AG04450 (cell line): ENCODE measurements at regions not wholly inside any gene's neighbourhood (a gene's known extent, or its start where the extent isn't known, plus 50 kb on each side); places are given as distances from the start of the nearest gene placed in this dataset.

Experiments
- CTCF ChIA-PET: fragments of 300-600, 350-600 bp; formaldehyde crosslinking; extraction: SDS; loops from one replicate; lab custom pipeline; 2022; ENCODE audit warnings: antibody characterized with exemption, inconsistent platforms; lab: Charles Lee
- POLR2A ChIA-PET: fragments of 350-600 bp; formaldehyde crosslinking; extraction: SDS; loops from one replicate; lab custom pipeline; 2021; ENCODE audit warnings: antibody characterized with exemption, inconsistent platforms; lab: Yijun Ruan, JAX
- DNase-seq: peaks from one replicate; pipeline ENCODE4 v3.0.0-alpha.2; 2011; ENCODE audit warnings: low read depth, low spot score
- H3K27ac ChIP-seq: one replicate; pipeline ENCODE4 v1.5.1; 2012; ENCODE audit warnings: low read depth, low read length, control low read depth
- H3K27me3 ChIP-seq: one replicate; pipeline ENCODE4 v1.6.0; 2012; ENCODE audit warnings: low read length; ENCODE audit not compliant: control insufficient read depth, insufficient read depth
- H3K4me3 ChIP-seq: 2 replicates; pipeline ENCODE4 v1.5.1; 2011; ENCODE audit warnings: mild to moderate bottlenecking, low read depth, low read length, control low read depth
- H3K9me3 ChIP-seq: 2 replicates; pipeline ENCODE4 v1.5.1; 2012; ENCODE audit warnings: low read length; ENCODE audit not compliant: control insufficient read depth, insufficient read depth
- CTCF ChIP-seq: IDR thresholded peaks from 2 replicates; pipeline ENCODE4 v1.5.1; 2011; ENCODE audit warnings: low read depth, low read length, control low read depth, inconsistent platforms

GRCh38 chr2:2573658-2574293 is 242.7 kb upstream of the MYT1L start:
- H3K27me3 ChIP-seq: no peaks in the 10 kb centered on the region
- peaks cover 72% of the 10 kb centered on the region for H3K9me3 ChIP-seq
- POLR2A ChIA-PET: no interaction called here
- no peak for DNase-seq
- TF ChIP-seq CTCF: no peak
- CTCF ChIA-PET: no interaction called here
- no peak overlapping the region for H3K27ac ChIP-seq
- no peak overlapping the region for H3K4me3 ChIP-seq

GRCh38 chr2:2573205-2573604 is 242.1 kb upstream of the MYT1L start:
- Histone ChIP-seq H3K4me3 (no peak overlapping the region), H3K27me3 (no peaks in the 10 kb centered on the region), H3K27ac (no peak overlapping the region), H3K9me3 (peaks cover 77% of the 10 kb centered on the region)
- no peak for DNase-seq
- POLR2A ChIA-PET: no interaction called here
- CTCF ChIA-PET: no interaction called here
- TF ChIP-seq CTCF: no peak

- TF ChIP-seq CTCF: no peak
- Histone ChIP-seq H3K27me3 (no peaks in the 10 kb centered on the region), H3K9me3 (peaks cover 83% of the 10 kb centered on the region), H3K4me3 (no peak overlapping the region), H3K27ac (no peak overlapping the region)
- CTCF ChIA-PET: no interaction called here
- POLR2A ChIA-PET: no interaction called here
- no peak for DNase-seq
Observed at GRCh38 chr2:2572393-2573204, 241.5 kb upstream of the MYT1L start.

GRCh38 chr2:2571301-2572150 is 240.5 kb upstream of the MYT1L start:
- ChIA-PET POLR2A (no interaction called here), CTCF (no interaction called here)
- DNase-seq: no peak
- TF ChIP-seq CTCF: no peak
- Histone ChIP-seq H3K9me3 (peaks cover 86% of the 10 kb centered on the region), H3K27ac (no peak overlapping the region), H3K27me3 (no peaks in the 10 kb centered on the region), H3K4me3 (no peak overlapping the region)
